IMR-90 (cell line): ENCODE measurements at regions not wholly inside any gene's neighbourhood (a gene's known extent, or its start where the extent isn't known, plus 50 kb on each side); places are given as distances from the start of the nearest gene placed in this dataset.

Experiments used
- ATAC-seq: fragments of 200-7000 bp; cut with Tn5 transposase; 2 replicates; pipeline ENCODE4 v1.9.1; 2020; ENCODE audit warnings: low read depth, mild to moderate bottlenecking, moderate library complexity
- BruUV-seq: library from RNA; stranded (reverse); fragments of 400-500 nt; replicated peaks from 2 replicates; lab custom pipeline; 2021; lab: Mats Ljungman, UMichigan
- CTCF ChIA-PET: fragments of 300-600 bp; formaldehyde crosslinking; extraction: SDS; loops from one replicate; lab custom pipeline; 2021; ENCODE audit warnings: antibody characterized with exemption; lab: Yijun Ruan, JAX
- POLR2A ChIA-PET: fragments of 300-600 bp; sonication (Branson Sonifier 250); formaldehyde crosslinking; loops from one replicate; lab custom pipeline; 2022; ENCODE audit warnings: antibody characterized with exemption; ENCODE audit not compliant: unreplicated experiment; lab: Charles Lee
- DNase-seq: peaks from one replicate; pipeline ENCODE4 v3.0.0; 2013
- H2AFZ ChIP-seq: replicated peaks from 2 replicates; pipeline ENCODE3; 2013; ENCODE audit warnings: low read length, mild to moderate bottlenecking; ENCODE audit not compliant: poor library complexity
- H2AK5ac ChIP-seq: 2 replicates; pipeline ENCODE4 v1.6.1; 2013; ENCODE audit warnings: low read depth, low read length, inconsistent platforms
- H2AK9ac ChIP-seq: replicated peaks from 2 replicates; pipeline ENCODE3; 2013; ENCODE audit warnings: mild to moderate bottlenecking, low read depth, low read length, moderate library complexity; ENCODE audit not compliant: poor library complexity
- H2BK120ac ChIP-seq: 2 replicates; pipeline ENCODE4 v1.6.1; 2013; ENCODE audit warnings: low read depth, low read length, inconsistent platforms
- H2BK15ac ChIP-seq: 3 replicates; pipeline ENCODE4 v1.6.1; 2013; ENCODE audit warnings: low read depth, low read length, inconsistent platforms
- H2BK20ac ChIP-seq: 2 replicates; pipeline ENCODE4 v1.6.1; 2013; ENCODE audit warnings: low read depth, mild to moderate bottlenecking, inconsistent platforms, low read length, moderate library complexity
- H2BK5ac ChIP-seq: 2 replicates; pipeline ENCODE4 v1.6.1; 2013; ENCODE audit warnings: mild to moderate bottlenecking, low read depth, low read length, inconsistent platforms; ENCODE audit not compliant: poor library complexity, severe bottlenecking
- H3K14ac ChIP-seq: replicated peaks from 2 replicates; pipeline ENCODE4 v1.6.1; 2013; ENCODE audit warnings: low read depth, low read length, inconsistent platforms
- H3K18ac ChIP-seq: 2 replicates; pipeline ENCODE4 v1.6.1; 2013; ENCODE audit warnings: low read depth, low read length, control low read depth
- H3K23ac ChIP-seq: 2 replicates; pipeline ENCODE4 v1.6.1; 2013; ENCODE audit warnings: low read depth, low read length, inconsistent platforms
- H3K27ac ChIP-seq: 2 replicates; pipeline ENCODE4 v1.5.1; 2013; ENCODE audit warnings: mild to moderate bottlenecking, control low read depth, low read length; ENCODE audit not compliant: insufficient read depth
- H3K27me3 ChIP-seq: 2 replicates; pipeline ENCODE4 v1.6.1; 2013; ENCODE audit warnings: low read length; ENCODE audit not compliant: control insufficient read depth, insufficient read depth
- H3K36me3 ChIP-seq: 2 replicates; pipeline ENCODE4 v1.6.1; 2013; ENCODE audit warnings: low read length, mixed read lengths; ENCODE audit not compliant: control insufficient read depth, insufficient read depth
- H3K4ac ChIP-seq: 2 replicates; pipeline ENCODE4 v1.6.1; 2013; ENCODE audit warnings: low read depth, low read length, inconsistent platforms
- H3K4me1 ChIP-seq: 2 replicates; pipeline ENCODE4 v1.6.1; 2013; ENCODE audit warnings: low read length, mixed read lengths; ENCODE audit not compliant: control insufficient read depth, insufficient read depth
- H3K4me2 ChIP-seq: 2 replicates; pipeline ENCODE4 v1.6.1; 2013; ENCODE audit warnings: low read depth, mild to moderate bottlenecking, control low read depth, low read length, moderate library complexity
- H3K4me3 ChIP-seq: 2 replicates; pipeline ENCODE4 v1.5.1; 2013; ENCODE audit warnings: low read depth, mild to moderate bottlenecking, control low read depth, low read length, moderate library complexity; ENCODE audit not compliant: insufficient read depth
- H3K56ac ChIP-seq: 2 replicates; pipeline ENCODE4 v1.6.1; 2013; ENCODE audit warnings: low read length, inconsistent platforms; ENCODE audit not compliant: insufficient read depth; ENCODE audit errors: extremely low read depth
- H3K79me1 ChIP-seq, 2 experiments: 2 replicates each; pipeline ENCODE4 v1.6.1; 2013; ENCODE audit warnings: low read length in 2 of 2, inconsistent platforms in 1 of 2, low read depth in 1 of 2
- H3K9ac ChIP-seq: 2 replicates; pipeline ENCODE4 v1.6.1; 2013; ENCODE audit warnings: low read depth, low read length, control low read depth
- H3K9me1 ChIP-seq: 2 replicates; pipeline ENCODE4 v1.6.1; 2013; ENCODE audit warnings: low read length, inconsistent platforms; ENCODE audit not compliant: insufficient read depth
- H3K9me3 ChIP-seq: 2 replicates; pipeline ENCODE4 v1.6.1; 2013; ENCODE audit warnings: low read length; ENCODE audit not compliant: control insufficient read depth, insufficient read depth
- H4K20me1 ChIP-seq: 2 replicates; pipeline ENCODE4 v1.6.1; 2013; ENCODE audit warnings: low read length, inconsistent platforms; ENCODE audit not compliant: insufficient read depth
- H4K5ac ChIP-seq: 2 replicates; pipeline ENCODE4 v1.6.1; 2013; ENCODE audit warnings: mild to moderate bottlenecking, low read depth, low read length, control low read depth
- H4K8ac ChIP-seq, 2 experiments: 2 replicates each; pipeline ENCODE4 v1.6.1; 2013; ENCODE audit warnings: low read depth in 2 of 2, low read length in 2 of 2, control low read depth in 1 of 2, inconsistent platforms in 1 of 2
- H4K91ac ChIP-seq: 2 replicates; pipeline ENCODE4 v1.6.1; 2013; ENCODE audit warnings: low read depth, low read length, inconsistent platforms; ENCODE audit not compliant: insufficient read depth
- BHLHE40 ChIP-seq: fragments of 150-350 bp; IDR thresholded peaks from 2 replicates; pipeline ENCODE4 v1.6.1; 2016; ENCODE audit warnings: mild to moderate bottlenecking, low read depth, low read length
- CEBPB ChIP-seq: IDR thresholded peaks from 2 replicates; pipeline ENCODE4 v1.6.1; 2012; ENCODE audit warnings: low read depth, low read length, improper control_type of control experiment
- CHD1 ChIP-seq: IDR thresholded peaks from 2 replicates; pipeline ENCODE4 v1.6.1; 2012; ENCODE audit warnings: low read depth, low read length, improper control_type of control experiment
- FOS ChIP-seq: fragments of 150-350 bp; IDR thresholded peaks from 2 replicates; pipeline ENCODE4 v1.6.1; 2016; ENCODE audit warnings: low read depth, low read length
- MAZ ChIP-seq: IDR thresholded peaks from 2 replicates; pipeline ENCODE4 v1.6.1; 2012; ENCODE audit warnings: low read depth, mild to moderate bottlenecking, low read length, improper control_type of control experiment, moderate library complexity, borderline replicate concordance
- POLR2A ChIP-seq: IDR thresholded peaks from 2 replicates; pipeline ENCODE4 v1.6.1; 2012; ENCODE audit warnings: mild to moderate bottlenecking, low read depth, low read length
- RAD21 ChIP-seq: IDR thresholded peaks from 2 replicates; pipeline ENCODE4 v1.6.1; 2012; ENCODE audit warnings: low read length, improper control_type of control experiment
- RCOR1 ChIP-seq: IDR thresholded peaks from 2 replicates; pipeline ENCODE4 v1.6.1; 2012; ENCODE audit warnings: mild to moderate bottlenecking, low read length, improper control_type of control experiment; ENCODE audit not compliant: insufficient replicate concordance
- RFX5 ChIP-seq: IDR thresholded peaks from 2 replicates; pipeline ENCODE4 v1.8.0; 2012; ENCODE audit warnings: low read depth, mild to moderate bottlenecking, low read length, moderate library complexity
- SMC3 ChIP-seq: fragments of 150-350 bp; IDR thresholded peaks from 2 replicates; pipeline ENCODE4 v1.6.1; 2016; ENCODE audit warnings: low read depth, mild to moderate bottlenecking, antibody characterized with exemption, low read length, moderate library complexity
- dilution Hi-C: fragments of 300-500 bp; cut with HindIII; formaldehyde crosslinking; loops from one replicate; pipeline ENCODE4 v1.14.3; 2018; ENCODE audit warnings: low sequenced_read_pairs; ENCODE audit not compliant: unreplicated experiment
- in situ Hi-C: fragments of 300-500 bp; cut with MboI; formaldehyde crosslinking; loops from 3 replicates; pipeline ENCODE4 v1.14.3; 2019; ENCODE audit warnings: low sequenced_read_pairs, inconsistent platforms, mixed read lengths
- intact Hi-C: fragments of 100-400 bp; cut with micrococcal nuclease; formaldehyde crosslinking; loops from 2 replicates; pipeline ENCODE4 v1.10.0; 2022
- TF ChIP-seq, protein P1 (sequence below): conservative IDR thresholded peaks from 2 replicates; pipeline ENCODE4 v1.5.1; 2012; ENCODE audit warnings: mild to moderate bottlenecking, low read depth, low read length, improper control_type of control experiment
- TF ChIP-seq, protein P2 (sequence below): fragments of 150-350 bp; IDR thresholded peaks from 2 replicates; pipeline ENCODE4 v1.6.1; 2017; ENCODE audit warnings: mild to moderate bottlenecking, antibody characterized with exemption, low read length, low read depth
- TF ChIP-seq, protein P3 (sequence below): fragments of 150-350 bp; IDR thresholded peaks from 2 replicates; pipeline ENCODE4 v1.6.1; 2016; ENCODE audit warnings: low read depth, mild to moderate bottlenecking, low read length, moderate library complexity, borderline replicate concordance

DNA sequence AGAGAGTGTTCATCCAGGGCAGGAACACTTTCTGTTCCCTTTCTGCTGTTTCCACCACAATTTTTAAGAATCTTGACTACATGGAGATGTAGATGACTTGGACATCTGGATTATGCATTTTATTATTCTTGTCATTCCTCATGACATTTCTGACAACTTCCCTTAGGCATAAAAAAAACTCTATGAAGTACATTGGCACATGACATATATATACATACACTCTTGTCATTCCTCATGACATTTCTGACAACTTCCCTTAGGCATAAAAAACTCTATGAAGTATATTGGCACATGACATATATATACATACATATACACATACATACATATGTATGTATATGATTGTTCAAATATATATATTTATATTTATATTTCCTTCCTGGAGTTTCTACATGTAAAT lies 531.5 kb downstream of the COL12A1 start:
- ChIA-PET CTCF (no interaction called here), POLR2A (no interaction called here)
- in situ Hi-C loops: no loop called here
- Histone ChIP-seq H3K9me3 (no peaks in the 10 kb centered on the region), H4K5ac (no peak overlapping the region), H3K18ac (no peak overlapping the region), H2BK120ac (no peak overlapping the region), H3K4me1 (peaks cover 5% of the 10 kb centered on the region), H3K4me2 (no peak overlapping the region), H3K36me3 (no peaks in the 10 kb centered on the region), H3K14ac (no peak overlapping the region), H3K56ac (no peak overlapping the region), H3K4me3 (no peak overlapping the region), H3K27ac (no peak overlapping the region), H2AK9ac (no peak overlapping the region), H4K91ac (no peak overlapping the region), H2AFZ (no peak overlapping the region), H4K20me1 (no peaks in the 10 kb centered on the region), H3K9ac (no peak overlapping the region), H3K4ac (no peak overlapping the region), H2AK5ac (no peak overlapping the region), H3K27me3 (no peaks in the 10 kb centered on the region), H2BK5ac (no peak overlapping the region), H3K79me1 (no peaks in the 10 kb centered on the region), H2BK20ac (no peak overlapping the region), H3K9me1 (peaks cover 3% of the 10 kb centered on the region; the same call in 1 of the 2 replicates), H4K8ac (no peak overlapping the region), H2BK15ac (no peak overlapping the region), H3K23ac (no peak overlapping the region)
- no peak for ATAC-seq
- no peak for DNase-seq
- no peak for TF ChIP-seq POLR2A
- no peak for TF ChIP-seq CEBPB
- no peak for TF ChIP-seq FOS
- TF ChIP-seq, protein P1, sequence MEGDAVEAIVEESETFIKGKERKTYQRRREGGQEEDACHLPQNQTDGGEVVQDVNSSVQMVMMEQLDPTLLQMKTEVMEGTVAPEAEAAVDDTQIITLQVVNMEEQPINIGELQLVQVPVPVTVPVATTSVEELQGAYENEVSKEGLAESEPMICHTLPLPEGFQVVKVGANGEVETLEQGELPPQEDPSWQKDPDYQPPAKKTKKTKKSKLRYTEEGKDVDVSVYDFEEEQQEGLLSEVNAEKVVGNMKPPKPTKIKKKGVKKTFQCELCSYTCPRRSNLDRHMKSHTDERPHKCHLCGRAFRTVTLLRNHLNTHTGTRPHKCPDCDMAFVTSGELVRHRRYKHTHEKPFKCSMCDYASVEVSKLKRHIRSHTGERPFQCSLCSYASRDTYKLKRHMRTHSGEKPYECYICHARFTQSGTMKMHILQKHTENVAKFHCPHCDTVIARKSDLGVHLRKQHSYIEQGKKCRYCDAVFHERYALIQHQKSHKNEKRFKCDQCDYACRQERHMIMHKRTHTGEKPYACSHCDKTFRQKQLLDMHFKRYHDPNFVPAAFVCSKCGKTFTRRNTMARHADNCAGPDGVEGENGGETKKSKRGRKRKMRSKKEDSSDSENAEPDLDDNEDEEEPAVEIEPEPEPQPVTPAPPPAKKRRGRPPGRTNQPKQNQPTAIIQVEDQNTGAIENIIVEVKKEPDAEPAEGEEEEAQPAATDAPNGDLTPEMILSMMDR: no peak
- no peak for TF ChIP-seq CHD1
- TF ChIP-seq, protein P2, sequence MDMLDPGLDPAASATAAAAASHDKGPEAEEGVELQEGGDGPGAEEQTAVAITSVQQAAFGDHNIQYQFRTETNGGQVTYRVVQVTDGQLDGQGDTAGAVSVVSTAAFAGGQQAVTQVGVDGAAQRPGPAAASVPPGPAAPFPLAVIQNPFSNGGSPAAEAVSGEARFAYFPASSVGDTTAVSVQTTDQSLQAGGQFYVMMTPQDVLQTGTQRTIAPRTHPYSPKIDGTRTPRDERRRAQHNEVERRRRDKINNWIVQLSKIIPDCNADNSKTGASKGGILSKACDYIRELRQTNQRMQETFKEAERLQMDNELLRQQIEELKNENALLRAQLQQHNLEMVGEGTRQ: no peak
- TF ChIP-seq SMC3: no peak
- TF ChIP-seq RCOR1: no peak
- TF ChIP-seq RFX5: no peak
- TF ChIP-seq RAD21: no peak
- TF ChIP-seq, protein P3, sequence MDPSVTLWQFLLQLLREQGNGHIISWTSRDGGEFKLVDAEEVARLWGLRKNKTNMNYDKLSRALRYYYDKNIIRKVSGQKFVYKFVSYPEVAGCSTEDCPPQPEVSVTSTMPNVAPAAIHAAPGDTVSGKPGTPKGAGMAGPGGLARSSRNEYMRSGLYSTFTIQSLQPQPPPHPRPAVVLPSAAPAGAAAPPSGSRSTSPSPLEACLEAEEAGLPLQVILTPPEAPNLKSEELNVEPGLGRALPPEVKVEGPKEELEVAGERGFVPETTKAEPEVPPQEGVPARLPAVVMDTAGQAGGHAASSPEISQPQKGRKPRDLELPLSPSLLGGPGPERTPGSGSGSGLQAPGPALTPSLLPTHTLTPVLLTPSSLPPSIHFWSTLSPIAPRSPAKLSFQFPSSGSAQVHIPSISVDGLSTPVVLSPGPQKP: no peak
- TF ChIP-seq BHLHE40: no peak
- TF ChIP-seq MAZ: no peak
- intact Hi-C loops: no loop called here
- no TSS peak for BruUV-seq
- dilution Hi-C loops: no loop called here
